ENCODE measurements at regions not wholly inside any gene's neighbourhood (a gene's known extent, or its start where the extent isn't known, plus 50 kb on each side); places are given as distances from the start of the nearest gene placed in this dataset.

GRCh38 chr4:177051473-177052060, 258.1 kb upstream of the NEIL3 start:
- ATAC-seq, result peak; percentile 67

GRCh38 chr4:177052211-177052934, 257.3 kb upstream of the NEIL3 start:
- ATAC-seq, result no peak

- no peak for ATAC-seq
These were observed 252.5 kb upstream of the NEIL3 start for GRCh38 chr4:177057186-177057585.

GRCh38 chr4:177064116-177064515, 245.6 kb upstream of the NEIL3 start:
- ATAC-seq, result no peak

GRCh38 chr4:177064729-177065394, 244.8 kb upstream of the NEIL3 start:
- ATAC-seq, result no peak

- ATAC-seq, result no peak
These were observed 242.9 kb upstream of the NEIL3 start for GRCh38 chr4:177066746-177067145.

GRCh38 chr4:177070533-177071058, 239.1 kb upstream of the NEIL3 start:
- ATAC-seq, result no peak

DNA sequence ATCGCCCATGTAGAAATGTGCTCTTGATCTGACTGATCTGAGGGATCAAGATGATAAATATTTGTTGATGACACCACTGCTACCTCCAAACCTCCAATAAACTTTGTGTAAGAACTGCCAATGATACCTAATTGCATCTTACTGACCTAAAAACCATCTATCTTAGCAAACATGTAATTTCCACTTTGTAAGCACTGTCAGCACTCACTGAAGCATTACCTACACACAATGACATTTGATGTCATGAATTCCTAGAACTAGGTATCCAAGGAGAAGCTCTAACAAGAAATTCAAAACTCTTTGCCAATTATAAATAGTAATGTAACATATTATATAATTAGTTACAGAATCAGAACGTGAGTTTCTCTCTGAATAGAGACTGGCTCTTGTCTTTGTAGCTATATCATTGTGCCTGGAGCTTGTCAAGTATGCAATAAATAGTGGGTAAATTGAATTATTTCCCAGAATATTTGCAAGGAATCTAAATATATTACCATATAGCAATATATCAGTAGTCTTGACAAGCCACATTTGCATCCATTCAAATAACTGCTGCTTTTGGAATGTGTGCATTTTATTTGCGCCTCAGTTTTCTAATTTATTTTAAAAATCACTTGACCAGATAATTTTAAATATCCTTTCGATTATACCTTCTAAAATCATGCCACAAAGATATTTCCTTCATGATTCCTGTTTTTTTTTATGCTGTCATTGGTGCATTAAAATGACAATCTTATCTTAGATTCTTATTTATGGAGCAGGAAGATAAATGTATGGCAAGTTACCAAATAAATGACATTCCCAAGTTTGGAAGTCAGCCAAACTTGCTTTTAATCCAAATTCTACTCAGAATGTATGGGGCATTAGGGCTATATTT, 232.3 kb upstream of the NEIL3 start:
- ATAC-seq, result no peak

- ATAC-seq, result no peak
These were observed 230.3 kb upstream of the NEIL3 start for GRCh38 chr4:177079327-177079726.

DNA sequence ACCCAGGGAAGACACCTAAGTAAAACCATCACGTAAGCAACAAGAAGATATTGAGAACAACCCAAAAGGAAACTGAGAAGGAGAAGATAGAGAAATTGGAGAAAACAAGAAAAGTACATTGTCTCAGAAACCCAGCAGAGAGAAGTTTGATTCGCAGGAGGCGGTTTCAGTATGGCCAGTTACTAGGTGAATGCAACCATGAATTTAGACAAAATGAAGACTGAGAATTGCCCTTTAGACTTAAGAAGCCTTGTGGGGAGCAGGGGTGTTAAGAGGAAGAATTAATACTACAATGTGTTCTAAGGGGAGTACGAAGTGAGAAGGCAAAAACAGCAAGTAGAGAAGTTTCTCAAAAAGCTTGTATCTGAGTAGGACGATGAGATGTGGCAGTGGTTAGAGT, 229.3 kb upstream of the NEIL3 start:
- no peak for ATAC-seq

GRCh38 chr4:177087060-177087459, 222.6 kb upstream of the NEIL3 start:
- ATAC-seq, result no peak

- no peak for ATAC-seq
These were observed 222.2 kb upstream of the NEIL3 start for GRCh38 chr4:177087499-177087898.

- ATAC-seq, result no peak
These were observed 218.2 kb upstream of the NEIL3 start for GRCh38 chr4:177091515-177091914.

- ATAC-seq, result no peak
These were observed 216.9 kb upstream of the NEIL3 start for GRCh38 chr4:177092807-177093206.

DNA sequence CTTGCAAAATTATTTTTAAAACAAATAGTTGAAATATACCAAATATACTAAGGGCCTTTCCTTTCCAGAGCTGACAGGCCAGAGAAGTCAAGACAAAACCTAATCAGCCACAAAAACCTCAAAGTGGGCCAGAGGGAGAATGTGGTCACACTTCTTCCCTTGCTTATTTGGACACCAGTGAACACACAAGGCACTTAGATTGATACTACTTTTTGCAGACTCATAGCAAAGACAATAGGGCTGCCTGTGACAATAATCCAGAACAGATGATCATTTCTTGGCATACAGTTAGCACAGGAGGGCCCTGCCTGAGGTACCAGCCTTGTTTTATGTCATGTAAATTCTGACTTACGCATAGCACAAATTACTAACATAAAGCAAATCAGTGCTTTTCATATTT, 215.7 kb upstream of the NEIL3 start:
- no peak for ATAC-seq

DNA sequence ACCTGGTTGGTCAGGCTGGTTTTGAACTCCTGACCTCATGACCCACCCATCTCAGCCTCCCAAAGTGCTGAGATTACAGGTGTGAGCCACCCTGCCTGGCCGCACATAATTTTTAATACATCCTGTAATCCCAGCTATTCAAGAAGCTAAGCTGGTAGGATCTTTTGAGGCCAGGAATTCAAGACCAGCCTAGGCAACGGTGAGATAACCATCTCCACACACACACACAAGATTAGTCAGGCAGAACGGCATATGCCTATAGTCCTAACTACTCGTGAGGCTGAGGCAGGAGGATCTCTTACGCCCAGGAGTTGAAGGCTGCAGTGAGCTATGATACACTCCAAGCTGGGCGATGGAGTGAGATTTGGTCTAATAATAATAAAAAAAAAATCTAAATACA, 212.4 kb upstream of the NEIL3 start:
- no peak for ATAC-seq

DNA sequence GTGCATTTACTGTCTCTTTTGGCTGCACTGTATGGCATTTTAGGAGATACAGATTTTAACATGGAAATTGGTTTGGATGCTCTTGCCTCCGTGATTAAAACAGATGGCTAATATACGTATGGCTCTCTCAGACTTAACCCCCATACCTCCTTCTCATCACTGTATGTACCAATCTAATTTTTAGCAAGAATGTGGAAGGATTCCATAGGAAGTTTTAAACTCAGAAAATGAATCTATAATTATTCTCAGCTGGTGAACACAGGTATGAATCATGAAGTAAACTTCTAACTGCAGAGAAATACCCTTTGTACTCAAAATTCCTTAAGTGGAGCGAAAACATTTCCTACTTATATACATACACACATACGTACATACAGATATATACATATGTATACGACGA, 210.5 kb upstream of the NEIL3 start:
- no peak for ATAC-seq

GRCh38 chr4:177100307-177100706, 209.4 kb upstream of the NEIL3 start:
- no peak for ATAC-seq

- no peak for ATAC-seq
These were observed 206.1 kb upstream of the NEIL3 start for GRCh38 chr4:177103619-177104018.

DNA sequence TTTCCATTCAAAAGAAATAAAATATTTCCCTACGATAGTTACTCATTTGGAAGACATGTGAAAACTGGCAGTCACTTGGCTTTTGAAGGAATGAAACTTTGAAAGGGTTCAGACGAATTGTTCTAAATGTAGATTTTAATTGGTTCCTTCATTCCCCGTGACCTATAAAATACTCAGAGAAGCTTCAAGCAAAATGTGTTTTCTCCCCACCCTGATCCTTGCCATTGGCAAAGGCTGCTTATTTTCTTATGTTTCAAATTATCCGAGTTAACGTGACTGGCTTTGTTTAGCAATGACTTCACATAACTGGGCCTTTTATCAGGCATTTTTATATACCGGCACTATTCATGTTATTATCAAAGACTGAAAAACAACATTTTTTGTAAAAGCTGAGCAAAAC, 204.1 kb upstream of the NEIL3 start:
- no peak for ATAC-seq

DNA sequence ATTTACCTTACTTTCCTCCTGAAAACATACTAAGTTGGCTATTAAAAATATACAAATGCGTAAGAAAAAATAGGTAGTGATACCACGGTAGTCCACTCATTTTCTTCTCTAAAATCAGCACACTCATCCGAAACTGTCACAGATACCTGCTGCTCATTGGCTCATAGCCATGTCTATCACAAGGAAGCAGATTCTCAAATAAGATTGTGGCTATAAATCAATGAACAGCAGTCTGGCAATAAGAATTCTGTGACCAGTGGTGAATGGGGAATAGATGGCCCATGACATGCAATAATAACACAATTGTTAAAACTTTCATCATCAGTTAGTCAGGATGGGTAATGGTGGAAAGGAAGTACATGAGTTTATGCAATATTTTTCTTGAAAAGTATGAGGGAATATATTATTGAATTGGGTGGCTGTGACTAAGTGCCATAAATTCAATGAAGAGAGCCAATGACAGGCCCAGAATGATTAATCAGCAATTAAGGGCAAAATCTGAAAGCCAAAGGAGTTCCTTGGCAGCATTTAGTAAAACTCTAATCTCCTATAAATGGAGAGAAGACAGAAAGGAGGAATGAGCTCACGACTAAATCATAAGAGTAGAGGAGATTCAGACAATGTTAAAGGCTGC, 202.3 kb upstream of the NEIL3 start:
- peak; percentile 20 for ATAC-seq

GRCh38 chr4:177108708-177109107, 201.0 kb upstream of the NEIL3 start:
- ATAC-seq, result peak; percentile 61

Data from esophagus mucosa (tissue), 1 donor.